HG03460 (cell line): ENCODE measurements at regions not wholly inside any gene's neighbourhood (a gene's known extent, or its start where the extent isn't known, plus 50 kb on each side); places are given as distances from the start of the nearest gene placed in this dataset.
"Not testable (repeated sequence)": the region's sequence is repeated elsewhere in the genome, so short reads cannot be mapped to it uniquely, and the experiment has no call there.

Experiments used
- ATAC-seq: cut with Tn5 transposase; IDR thresholded peaks from one replicate; pipeline ENCODE4 v1.9.1; 2021; ENCODE audit not compliant: unreplicated experiment

DNA sequence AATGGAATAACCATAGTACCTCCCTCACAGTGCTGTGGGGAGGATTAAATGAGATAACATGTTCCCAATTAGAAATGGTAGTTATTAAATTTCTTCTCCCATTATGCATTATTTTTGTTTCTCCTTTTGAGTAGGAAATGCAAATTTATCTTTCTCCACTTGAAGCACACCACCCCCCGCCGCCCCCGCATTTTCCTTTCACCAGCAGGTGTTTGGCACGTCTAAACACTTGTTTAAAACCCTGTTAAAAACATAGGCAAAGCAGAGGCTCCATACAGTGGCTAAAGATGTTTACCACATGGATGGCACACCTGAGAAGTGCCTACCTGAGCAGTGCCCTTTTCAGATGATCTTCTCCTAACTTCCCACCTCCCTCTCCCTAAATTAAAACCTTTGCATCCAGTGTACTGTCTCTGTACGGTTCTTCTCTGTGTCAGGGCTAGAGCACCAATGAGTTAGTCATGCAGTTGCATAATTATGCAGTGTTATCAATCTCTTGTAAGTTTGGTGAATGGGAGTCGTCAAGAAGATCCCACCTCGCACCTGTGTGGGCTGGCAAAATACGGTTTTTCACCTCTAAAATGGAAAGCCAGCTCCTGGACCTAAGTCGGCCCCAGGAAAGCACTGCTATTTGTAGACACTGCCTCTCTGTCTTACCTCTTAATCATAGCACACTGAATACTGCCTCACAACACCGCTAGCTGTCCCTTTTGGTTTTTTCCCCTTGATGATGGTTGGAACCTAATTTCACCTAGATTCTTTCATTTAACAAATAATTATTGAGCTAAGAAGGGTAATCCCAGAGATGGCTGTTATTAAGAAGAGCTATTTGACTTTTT, 122.0 kb downstream of the CT47B1 start:
- ATAC-seq, result no peak

DNA sequence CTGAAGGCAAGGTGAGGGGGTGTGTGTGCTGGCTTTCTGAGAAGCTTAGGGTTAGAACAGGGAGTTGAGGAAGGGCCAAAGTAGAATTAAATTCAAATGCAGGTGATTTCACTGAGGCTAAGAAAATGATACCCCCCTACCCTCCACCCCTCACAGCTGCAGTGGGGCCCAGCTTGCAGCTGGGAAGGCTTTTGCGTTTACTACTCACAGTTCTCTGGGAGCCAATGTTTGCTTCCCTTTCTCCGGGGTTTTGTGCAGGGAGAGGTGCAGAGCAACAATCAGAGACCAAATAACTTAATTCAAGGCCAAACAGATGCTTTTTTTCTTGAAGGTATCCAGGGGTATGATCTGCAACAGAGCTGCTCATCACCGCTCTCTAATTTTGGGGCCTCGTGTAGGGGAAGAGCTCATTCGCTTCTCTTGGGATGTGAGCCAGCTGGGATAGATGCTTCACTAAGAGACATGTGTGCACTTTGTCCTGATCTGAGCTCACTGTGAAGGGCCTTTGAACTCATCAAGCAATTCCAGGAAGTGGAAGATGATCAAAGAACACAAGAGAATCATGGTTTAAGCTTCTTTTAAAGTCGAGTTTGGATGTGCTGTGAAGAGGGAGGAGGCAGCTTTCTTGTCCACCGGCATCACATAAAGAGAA, 122.7 kb upstream of the C1GALT1C1 start:
- no peak for ATAC-seq

DNA sequence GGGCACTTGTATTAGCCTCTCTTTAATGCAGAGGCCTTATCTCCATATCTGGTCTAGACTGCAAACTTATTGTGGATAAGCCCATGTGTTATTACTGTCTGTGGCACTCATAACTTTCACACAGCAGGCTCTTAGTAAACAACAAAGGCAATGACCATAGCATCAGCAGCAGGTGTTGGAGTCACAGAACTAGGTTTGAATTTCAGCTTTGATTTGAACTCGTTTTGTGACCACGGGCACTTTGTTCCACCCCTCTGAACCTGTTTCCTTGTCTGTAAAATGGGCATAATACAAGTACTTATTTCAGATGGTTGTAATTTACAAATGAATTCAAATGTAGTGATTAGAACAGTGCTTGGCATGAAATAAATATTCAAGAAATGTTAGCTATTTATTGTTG, 121.8 kb upstream of the C1GALT1C1 start:
- ATAC-seq, result no peak

DNA sequence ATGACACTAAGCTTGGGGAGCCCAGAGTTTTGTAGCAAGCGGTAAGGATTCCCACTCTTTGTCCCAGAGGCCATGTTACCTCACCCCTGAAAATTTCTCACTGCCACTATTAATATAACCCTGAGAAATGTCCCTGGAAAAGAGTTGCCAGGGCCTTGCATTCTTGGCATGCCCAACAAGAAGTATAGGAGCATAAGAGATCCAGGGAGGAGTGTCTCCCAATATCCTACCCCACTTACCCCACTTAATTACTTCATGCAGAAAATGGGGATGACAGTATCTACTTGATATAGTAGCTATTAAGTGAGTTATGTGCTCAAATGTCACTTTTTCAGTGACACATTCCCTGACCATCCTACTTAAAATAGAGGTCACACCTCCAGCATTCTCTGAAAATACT, 120.5 kb upstream of the C1GALT1C1 start:
- ATAC-seq, result no peak

DNA sequence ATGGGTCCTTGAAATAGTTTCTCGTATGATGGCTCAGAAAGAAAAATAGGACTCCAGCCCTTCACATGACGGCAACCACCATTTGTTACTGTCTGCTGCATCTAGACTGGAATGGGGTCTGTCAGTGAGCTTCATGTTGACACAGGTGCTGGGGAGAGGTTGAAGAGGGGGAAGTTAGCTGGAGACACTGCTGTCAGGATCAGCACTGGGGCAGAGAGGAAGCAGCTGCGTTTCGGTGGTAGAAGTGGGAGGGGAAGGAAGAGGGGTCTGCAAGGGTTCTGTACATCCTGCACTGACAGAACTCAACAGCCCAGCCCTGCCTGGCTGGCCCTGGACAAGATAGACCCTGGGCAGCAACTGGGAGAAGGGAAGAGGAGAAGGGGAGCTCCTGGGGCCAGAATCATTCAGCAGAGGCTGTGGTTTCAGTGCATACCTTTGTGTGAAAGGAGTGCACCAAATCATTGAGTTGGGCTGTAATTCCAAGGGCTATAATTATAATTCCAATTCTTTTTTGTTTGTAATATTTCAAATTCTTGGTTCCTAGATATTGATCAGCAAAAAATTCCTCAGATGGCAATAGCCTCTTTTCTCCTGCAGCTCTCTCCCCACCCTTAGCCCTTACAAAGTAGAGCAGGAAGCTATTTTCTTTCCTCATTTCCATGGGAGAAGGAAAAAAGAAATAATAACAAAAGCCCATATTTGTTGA, 119.4 kb upstream of the C1GALT1C1 start:
- ATAC-seq, result peak; percentile 87

DNA sequence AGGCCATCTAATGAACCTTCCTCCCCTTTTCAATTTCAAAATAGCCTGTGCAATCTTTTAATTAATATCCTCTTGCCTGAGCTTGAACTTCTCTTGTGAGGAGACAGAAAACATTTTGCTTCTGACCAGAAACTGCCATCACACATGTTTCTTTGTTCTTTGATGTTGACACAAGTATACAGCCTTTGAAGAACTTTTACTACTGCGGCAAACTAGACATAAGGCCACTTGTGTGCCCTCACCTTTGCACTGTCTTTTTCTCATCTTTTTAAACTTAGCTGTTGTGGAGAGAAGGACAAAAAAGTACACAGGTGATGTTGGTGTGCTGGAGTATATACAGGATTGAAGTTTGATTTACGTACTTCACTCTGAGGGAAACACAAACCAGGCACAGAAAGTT, 116.3 kb upstream of the C1GALT1C1 start:
- no peak for ATAC-seq

DNA sequence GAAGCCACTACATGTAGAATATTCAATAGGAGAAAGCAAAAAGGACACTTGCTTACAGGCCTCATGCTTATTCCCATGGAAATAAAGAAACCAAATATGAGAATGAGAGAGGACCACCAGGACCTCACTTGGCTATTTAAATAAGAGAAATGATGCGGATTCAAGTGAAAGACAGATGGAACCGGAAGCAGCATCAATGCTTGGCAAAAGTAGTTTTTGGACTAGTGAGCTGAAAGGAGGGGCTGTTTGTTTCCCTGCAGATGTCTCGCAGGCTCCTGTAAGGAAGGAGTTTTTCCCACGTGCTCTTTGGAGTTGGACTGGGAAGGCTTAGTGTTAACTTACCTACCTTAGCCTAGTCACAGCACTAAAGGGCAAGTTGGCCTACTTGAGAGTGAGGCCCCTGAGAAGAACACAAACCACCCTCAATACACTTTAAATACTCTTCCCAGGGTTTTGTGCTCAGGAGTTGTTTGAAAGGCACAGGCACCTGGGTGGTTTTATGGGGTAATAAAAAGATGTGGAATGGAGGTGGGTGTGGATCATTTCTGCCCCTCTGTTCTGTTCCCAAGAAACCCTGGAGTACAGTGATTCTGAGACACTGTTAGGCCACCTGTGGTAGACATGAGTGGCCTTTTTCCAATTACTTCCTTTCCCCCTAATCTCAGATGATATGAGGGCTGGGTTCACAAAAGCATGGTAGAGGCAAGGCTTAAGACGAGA, 113.3 kb upstream of the C1GALT1C1 start:
- no peak for ATAC-seq

DNA sequence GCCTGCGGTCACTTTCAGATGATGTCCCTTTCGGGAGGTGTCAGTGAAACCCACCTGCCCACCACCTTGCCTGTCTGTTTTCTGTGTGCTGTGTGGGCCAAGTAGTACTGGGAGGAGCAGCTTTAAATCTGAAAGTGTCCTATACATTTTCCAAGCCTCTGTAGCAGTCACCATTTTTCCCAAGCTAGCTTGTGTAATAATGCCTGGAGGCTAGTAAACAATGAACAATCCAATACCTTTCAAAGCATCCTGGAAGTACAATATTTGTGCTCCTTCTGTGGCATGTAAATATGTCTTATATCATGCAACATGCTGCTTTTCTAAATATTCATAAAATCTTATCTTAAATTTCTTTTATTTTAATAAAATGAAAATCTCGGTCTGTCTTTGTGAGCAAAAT, 111.6 kb upstream of the C1GALT1C1 start:
- ATAC-seq, result no peak

DNA sequence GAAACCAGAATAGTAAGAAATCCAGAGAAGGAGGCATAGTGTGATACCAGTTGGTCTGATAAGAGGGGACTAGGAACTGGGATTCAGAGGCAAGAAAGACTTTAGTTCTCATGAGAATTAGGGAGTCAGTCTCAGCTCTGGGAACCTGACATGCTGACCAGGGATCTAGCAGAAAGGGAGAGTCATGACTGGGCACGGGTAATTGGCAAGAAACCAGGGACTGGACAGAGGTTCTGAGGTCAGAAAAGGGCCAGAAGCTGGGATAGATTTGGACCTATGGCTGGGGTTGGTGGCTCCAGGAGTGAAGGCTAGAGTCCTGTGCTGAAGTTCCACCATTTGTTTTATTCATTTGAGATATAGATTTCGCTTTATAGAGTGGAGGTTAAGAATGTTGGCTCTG, 110.2 kb upstream of the C1GALT1C1 start:
- ATAC-seq, result no peak

DNA sequence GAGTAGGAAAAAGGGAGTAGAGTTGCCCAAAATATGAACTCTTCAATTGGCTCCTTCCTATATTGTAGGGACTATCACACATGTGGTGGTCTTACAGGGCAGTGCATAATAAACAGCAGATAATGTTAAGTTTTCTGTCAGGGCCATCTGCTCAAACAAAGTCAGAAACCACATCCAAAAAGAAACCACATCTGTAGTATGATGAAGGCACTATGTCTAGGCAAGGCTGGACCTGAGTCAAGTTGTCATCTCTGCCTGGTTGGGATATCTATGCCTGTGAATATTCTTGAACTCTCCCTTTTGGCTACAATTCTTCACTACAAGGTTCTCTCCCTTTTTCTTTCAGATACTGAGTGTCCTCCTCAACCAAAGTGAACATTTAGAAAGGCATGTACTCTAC, 109.4 kb upstream of the C1GALT1C1 start:
- ATAC-seq, result no peak

DNA sequence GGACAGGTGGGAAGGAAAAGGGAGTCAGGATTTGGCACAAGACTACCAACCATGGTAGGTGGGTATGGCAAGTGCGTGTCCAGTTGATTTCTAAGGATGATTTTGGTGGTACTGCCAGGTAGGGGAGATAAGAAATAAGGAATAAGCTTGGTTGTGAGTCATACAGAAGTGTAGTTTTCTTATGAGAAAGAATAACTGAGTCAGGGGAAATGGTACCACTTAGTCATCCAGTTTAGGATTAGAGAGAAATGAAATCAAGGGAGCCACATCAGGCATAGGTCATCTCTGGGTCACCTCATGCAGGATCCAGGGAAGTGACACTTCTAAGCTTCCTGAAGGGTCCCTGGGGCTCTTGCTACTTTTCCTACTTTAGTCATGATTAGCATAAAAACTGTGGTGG, 107.1 kb upstream of the C1GALT1C1 start:
- no peak for ATAC-seq

DNA sequence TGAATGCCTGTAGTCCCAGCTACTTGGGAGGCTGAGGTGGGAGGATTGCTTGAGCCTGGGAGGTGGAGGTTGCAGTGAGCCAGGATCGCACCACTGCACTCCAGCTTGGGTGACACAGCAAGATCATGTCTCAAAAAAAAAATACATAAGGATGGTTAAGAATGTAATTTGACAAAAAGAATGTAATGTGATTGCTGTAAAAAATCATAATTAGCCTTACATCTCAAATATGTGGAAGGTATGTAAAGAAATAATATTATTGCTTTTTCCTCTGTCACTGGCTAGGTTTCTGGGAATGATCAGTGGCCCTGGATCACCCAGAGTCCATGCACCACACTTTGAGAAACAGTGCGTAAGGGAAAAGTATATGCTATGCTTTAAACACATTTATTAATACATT, 106.1 kb upstream of the C1GALT1C1 start:
- no peak for ATAC-seq

DNA sequence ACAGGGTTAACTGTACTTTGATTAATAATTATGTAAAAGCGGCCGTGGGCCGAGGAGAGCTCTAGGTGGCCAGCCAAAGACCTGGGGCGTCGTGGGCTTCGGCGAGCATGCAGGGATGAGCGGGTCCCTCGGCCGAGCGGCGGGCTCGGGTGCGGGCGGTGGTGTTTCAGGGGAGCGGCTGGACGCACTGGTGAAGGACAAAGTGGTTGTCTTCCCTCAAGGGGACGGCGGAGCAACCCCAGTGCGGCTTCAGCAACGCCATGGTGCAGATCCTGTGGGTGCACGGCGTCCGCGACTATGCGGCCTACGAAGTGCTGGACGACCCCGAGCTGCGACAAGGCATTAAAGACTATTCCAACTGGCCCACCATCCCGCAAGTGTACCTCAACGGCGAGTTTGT, 103.0 kb upstream of the C1GALT1C1 start:
- no peak for ATAC-seq

DNA sequence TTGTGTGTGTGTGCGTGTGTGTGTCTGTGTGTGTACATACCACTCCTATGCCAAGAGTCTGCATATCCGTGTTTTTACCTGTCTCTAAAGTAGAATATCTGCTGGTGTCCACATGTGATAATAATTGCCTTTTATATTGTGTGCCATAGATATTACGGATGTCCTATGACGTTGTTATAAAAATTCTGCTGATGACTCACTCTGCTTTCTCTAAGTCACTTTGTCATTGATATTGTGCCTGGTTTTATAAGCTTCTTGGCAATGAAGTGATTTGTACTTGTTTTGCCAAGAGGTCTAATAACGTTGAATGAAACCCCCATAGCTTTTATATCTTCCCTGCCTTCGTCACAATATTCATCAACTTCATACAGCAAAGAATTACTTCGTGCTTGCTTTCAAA, 102.6 kb upstream of the C1GALT1C1 start:
- ATAC-seq, result no peak

DNA sequence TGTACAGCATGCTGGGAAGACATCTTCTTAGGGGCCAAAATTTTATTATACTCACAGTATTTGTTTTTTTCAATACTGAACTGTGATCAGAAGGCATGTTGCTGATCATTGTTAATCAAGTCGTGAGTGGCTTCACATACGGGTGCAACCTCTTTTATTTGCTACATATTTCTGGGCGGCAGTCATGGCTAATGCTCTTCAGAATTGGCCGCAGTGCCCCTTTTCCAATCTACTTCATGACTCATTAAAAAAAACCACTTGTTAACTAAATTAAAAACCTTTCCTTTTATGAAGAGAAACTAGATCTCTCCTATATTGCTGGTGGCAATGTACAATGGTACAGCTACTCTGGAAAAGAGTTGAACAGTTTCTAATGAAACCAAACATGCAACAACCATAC, 101.5 kb upstream of the C1GALT1C1 start:
- no peak for ATAC-seq

DNA sequence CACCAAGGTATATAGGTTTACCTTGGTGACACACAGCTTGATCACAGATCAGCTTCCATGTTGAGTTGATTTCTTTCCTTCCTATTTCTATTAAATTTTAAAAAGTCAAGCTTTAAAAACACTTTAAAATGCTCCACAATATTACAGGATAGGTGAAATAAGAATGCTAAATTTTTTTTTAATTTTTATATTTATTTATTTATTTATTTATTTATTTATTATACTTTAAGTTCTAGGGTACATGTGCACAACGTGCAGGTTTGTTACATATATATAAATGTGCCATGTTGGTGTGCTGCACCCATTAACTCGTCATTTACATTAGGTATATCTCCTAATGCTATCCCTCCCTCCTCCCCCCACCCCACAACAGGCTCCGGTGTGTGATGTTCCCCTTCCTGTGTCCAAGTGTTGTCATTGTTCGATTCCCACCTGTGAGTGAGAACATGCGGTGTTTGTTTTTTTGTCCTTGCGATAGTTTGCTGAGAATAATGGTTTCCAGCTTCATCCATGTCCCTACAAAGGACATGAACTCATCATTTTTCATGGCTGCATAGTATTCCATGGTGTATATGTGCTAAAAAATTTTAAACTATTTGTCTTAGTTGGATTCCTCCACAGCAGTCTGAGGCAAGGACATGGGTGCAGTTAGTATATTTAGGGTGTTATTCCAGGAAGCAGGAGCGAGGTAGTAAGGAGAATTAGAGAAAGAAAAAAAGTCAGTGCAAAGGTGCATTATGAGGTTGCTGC, 99.8 kb upstream of the C1GALT1C1 start:
- ATAC-seq, result not testable (repeated sequence)

DNA sequence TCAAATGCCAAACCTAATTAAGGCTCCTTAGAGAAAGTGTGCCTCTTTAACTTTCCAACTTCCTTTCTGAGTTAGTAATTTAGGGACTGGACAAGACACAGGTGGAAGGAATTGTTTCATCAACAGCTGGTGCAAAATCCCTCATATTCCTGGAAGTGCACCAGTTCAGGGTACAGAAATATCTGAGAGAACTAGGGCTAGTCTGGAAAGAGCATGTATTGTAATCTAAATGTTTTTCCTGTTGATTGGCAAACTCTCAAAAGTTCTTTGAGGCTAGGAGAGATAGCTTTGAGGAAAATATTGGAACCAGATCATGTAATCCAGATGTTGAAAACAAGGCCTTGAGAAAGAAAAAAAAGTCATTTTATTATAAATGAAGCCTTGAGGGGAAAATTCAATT, 98.1 kb upstream of the C1GALT1C1 start:
- no peak for ATAC-seq

DNA sequence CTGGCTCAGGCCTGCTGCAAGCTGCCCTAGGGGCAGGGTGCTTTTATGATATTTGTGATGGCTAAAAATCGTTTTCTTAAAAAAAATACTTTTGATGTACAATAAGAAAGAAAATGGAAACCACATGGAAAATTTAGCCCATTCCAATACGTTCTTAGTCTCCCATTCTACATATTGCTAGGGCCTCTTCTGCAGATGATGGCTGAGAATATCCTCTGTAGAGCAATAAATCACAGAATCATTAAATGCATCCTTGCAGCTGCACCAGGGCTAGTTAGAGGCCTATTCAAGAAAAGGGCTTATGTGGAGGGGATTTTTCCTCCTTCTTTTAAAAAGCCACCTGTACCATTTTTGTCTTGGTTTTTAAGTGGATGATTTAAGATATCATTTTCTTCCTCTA, 97.6 kb upstream of the C1GALT1C1 start:
- no peak for ATAC-seq

DNA sequence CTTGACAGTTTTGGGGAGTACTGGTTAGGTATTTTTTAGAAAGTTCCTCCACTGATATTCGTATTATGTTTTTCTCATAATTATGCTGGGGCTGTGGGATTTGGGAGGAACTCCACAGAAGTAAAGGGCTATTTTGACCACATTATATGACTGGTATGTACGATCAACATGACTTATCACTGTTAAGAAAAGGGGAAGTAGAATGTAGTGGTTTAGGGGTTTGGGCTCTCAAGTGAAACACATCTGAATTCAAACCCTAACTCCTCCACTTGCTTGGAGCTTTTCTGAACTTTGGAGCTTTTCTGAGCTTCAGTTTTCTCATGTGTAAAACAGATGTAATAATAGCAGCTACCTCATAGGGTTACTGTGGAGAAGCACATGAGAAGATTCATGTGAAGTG, 96.4 kb upstream of the C1GALT1C1 start:
- ATAC-seq, result peak; percentile 99

DNA sequence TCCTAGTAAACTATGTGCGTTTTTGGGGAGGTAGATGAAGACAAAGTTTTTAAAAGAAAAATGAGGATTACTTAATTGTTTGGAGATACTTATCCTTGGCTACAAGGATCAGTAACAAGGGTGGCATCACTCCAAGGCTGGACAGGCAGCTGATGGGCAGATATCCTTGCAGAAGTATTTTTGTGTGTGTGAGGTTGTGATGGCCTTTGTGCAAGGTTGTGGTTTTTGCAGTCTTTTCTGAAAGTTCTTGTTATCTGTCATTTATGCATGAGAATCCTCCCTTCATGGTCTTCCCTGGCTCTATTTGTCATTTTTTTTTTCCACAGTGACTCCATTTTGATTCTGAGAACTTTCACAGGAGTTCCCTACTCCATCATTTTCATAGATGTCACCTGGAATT, 96.0 kb upstream of the C1GALT1C1 start:
- ATAC-seq, result peak; percentile 24

DNA sequence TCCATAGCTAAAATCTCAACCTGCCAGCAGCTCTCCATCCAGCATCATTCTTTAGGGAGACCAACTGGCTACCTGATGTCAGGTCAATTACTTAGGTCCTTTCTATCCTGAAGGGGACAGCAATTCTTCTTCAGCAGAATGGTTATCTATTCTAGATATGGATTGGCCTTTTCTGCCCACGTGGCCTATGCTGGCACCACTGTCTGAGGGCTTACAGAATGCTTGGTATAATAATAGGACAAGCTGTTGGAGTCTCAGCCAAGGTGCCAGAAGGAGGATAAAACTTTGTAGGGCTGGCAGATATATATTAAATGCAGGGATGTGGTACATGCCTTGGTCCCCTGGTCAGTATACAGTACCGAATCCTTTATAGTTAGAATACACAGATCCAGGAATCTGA, 89.8 kb upstream of the C1GALT1C1 start:
- no peak for ATAC-seq
